Fibroblast of mammary gland (primary cell): ENCODE measurements at regions not wholly inside any gene's neighbourhood (a gene's known extent, or its start where the extent isn't known, plus 50 kb on each side); places are given as distances from the start of the nearest gene placed in this dataset.

ENCODE experiments used
- DNase-seq: peaks from one replicate; pipeline ENCODE4 v3.0.0-alpha.2; 2010; ENCODE audit warnings: low read depth
- H3K4me3 ChIP-seq: 2 replicates; pipeline ENCODE4 v1.5.1; 2011; ENCODE audit warnings: low read depth, mild to moderate bottlenecking, low read length, moderate library complexity; ENCODE audit not compliant: control insufficient read depth
- TF ChIP-seq, protein P1 (sequence below): conservative IDR thresholded peaks from 2 replicates; pipeline ENCODE4 v1.5.1; 2011; ENCODE audit warnings: low read depth, low read length, inconsistent platforms; ENCODE audit not compliant: control insufficient read depth, insufficient read depth

DNA sequence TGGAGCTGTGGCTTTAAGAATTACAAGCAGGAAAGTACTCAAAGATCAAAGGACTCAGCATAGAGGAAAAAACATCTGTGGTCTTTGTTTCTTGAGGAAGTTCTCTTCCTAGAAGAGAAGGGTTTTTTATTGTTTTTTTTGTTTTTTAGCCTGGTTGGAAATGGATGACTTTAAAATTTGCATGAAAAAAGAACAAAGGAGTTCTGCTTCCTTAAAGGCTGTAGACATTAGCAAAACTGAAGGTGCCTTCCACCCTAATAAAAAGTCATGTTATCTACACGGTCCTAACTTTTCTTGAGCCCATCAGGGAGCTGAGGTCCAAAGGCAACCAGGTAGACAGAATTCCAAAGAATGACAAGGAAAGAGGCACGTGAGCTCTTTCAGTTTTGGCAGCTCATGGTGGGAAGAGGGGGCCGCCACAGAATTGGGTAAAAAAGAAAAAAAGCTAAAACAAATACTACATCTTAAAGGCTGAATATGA is 356.6 kb downstream of the SH2D4B start:
- no peak overlapping the region for H3K4me3 ChIP-seq
- TF ChIP-seq, protein P1, sequence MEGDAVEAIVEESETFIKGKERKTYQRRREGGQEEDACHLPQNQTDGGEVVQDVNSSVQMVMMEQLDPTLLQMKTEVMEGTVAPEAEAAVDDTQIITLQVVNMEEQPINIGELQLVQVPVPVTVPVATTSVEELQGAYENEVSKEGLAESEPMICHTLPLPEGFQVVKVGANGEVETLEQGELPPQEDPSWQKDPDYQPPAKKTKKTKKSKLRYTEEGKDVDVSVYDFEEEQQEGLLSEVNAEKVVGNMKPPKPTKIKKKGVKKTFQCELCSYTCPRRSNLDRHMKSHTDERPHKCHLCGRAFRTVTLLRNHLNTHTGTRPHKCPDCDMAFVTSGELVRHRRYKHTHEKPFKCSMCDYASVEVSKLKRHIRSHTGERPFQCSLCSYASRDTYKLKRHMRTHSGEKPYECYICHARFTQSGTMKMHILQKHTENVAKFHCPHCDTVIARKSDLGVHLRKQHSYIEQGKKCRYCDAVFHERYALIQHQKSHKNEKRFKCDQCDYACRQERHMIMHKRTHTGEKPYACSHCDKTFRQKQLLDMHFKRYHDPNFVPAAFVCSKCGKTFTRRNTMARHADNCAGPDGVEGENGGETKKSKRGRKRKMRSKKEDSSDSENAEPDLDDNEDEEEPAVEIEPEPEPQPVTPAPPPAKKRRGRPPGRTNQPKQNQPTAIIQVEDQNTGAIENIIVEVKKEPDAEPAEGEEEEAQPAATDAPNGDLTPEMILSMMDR = no peak
- no peak for DNase-seq

- TF ChIP-seq, protein P1 = no peak
- no peak overlapping the region for H3K4me3 ChIP-seq
- no peak for DNase-seq
Observed at GRCh38 chr10:80894797-80895467, 357.2 kb downstream of the SH2D4B start.

DNA sequence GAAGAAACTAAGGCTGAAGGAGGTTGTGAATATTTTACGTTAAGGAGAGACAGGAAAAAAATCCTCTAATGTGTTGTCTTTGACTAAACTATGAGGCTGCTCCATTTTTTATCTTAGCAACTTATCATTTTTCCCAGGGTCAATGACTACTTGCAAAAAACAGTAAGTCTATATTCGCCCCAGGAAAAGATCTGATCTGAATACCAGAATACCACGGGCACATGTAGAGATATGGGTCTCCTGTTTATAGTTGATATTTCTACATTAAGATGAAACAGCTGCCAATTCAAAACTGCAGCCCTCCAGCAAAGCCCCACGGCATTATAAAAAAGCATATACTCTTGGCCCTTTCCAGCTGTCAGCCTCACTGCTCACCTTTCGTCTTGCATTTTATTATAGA is 358.4 kb downstream of the SH2D4B start:
- no peak for DNase-seq
- TF ChIP-seq, protein P1 = no peak
- H3K4me3 ChIP-seq = no peak overlapping the region

GRCh38 chr10:80896959-80897358 is 359.3 kb downstream of the SH2D4B start:
- TF ChIP-seq, protein P1 = no peak
- H3K4me3 ChIP-seq = no peak overlapping the region
- no peak for DNase-seq

GRCh38 chr10:80900661-80901060 is 363.0 kb downstream of the SH2D4B start:
- TF ChIP-seq, protein P1 = no peak
- H3K4me3 ChIP-seq = no peak overlapping the region
- no peak for DNase-seq

DNA sequence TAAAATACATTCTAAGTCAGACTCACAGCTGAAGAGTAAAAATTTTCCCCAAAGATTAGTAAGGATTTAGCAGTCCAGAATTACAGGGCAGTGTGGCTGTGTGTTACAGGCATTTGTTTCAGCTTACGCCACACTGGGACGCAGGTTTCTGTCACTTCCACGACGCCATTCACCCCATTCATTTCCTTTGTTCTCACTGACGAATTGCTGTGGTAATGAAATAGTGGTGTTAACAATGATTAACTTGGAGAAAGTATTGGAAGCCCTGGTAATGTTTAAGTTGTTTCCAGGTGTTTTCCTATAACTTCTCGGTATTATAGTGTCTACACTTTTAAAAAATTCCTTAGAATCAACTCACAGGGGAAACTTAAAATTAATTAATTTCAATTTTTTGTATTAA is 370.9 kb downstream of the SH2D4B start:
- TF ChIP-seq, protein P1 = no peak
- DNase-seq = no peak
- H3K4me3 ChIP-seq = no peak overlapping the region
